OCI-LY1 (cell line): ENCODE measurements at regions not wholly inside any gene's neighbourhood (a gene's known extent, or its start where the extent isn't known, plus 50 kb on each side); places are given as distances from the start of the nearest gene placed in this dataset.

Experiments
- EZH2 ChIP-seq: fragments of 200-600 bp; sonication (generic), shearing (Covaris generic); IDR thresholded peaks from 2 replicates; pipeline ENCODE4 v1.8.0; 2017; ENCODE audit warnings: borderline replicate concordance, mixed run types, mild to moderate bottlenecking, antibody characterized with exemption, low read length, moderate library complexity, mixed read lengths
- TF ChIP-seq, protein P1 (sequence below): fragments of 200-600 bp; sonication (generic), shearing (Covaris generic); IDR thresholded peaks from 2 replicates; pipeline ENCODE4 v1.5.1; 2017; ENCODE audit warnings: mild to moderate bottlenecking, antibody characterized with exemption, low read length, moderate library complexity, mixed read lengths

DNA sequence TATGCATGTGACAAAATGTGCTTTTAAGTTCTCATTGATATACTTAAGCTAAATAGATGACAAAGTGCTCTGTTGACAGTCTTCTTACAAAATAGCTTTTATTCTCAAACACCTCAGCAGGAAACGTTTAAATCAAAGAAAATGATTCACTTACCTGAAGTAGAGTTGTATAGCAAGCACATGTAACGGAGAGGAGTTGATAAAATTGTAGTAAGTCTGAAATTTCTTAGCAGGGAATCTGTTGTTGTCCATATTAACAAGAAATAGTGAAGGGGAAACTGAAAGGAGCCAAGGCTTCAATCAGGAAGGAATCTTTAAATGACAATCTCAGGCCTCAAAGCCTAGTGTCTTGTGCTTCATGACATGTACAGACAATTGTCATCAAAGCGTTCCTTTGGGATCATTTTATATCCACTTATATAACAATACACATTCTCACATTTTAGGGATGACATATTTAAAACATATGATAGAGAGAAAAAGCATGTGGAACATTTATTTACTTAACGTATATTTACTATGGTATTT lies 2010.2 kb upstream of the IGFBP7 start:
- TF ChIP-seq, protein P1, sequence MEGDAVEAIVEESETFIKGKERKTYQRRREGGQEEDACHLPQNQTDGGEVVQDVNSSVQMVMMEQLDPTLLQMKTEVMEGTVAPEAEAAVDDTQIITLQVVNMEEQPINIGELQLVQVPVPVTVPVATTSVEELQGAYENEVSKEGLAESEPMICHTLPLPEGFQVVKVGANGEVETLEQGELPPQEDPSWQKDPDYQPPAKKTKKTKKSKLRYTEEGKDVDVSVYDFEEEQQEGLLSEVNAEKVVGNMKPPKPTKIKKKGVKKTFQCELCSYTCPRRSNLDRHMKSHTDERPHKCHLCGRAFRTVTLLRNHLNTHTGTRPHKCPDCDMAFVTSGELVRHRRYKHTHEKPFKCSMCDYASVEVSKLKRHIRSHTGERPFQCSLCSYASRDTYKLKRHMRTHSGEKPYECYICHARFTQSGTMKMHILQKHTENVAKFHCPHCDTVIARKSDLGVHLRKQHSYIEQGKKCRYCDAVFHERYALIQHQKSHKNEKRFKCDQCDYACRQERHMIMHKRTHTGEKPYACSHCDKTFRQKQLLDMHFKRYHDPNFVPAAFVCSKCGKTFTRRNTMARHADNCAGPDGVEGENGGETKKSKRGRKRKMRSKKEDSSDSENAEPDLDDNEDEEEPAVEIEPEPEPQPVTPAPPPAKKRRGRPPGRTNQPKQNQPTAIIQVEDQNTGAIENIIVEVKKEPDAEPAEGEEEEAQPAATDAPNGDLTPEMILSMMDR, result no peak
- TF ChIP-seq EZH2, result no peak
